Lower leg skin (tissue), 4 donors: ENCODE measurements at regions not wholly inside any gene's neighbourhood (a gene's known extent, or its start where the extent isn't known, plus 50 kb on each side); places are given as distances from the start of the nearest gene placed in this dataset.

Experiments used
- DNase-seq, 2 donors: peaks; one replicate each; pipeline ENCODE4 v3.0.0-alpha.2; 2019; ENCODE audit warnings: low spot score in 2 of 2
- H3K4me3 ChIP-seq: fragments of 200-600 bp; sonication (generic); 2 replicates; pipeline ENCODE4 v1.5.1; 2017; ENCODE audit warnings: mild to moderate bottlenecking, low read depth; ENCODE audit not compliant: poor library complexity, severe bottlenecking
- POLR2A ChIP-seq, 2 donors: fragments of 450-650 bp; IDR thresholded peaks; one replicate each; pipeline ENCODE4 v1.6.1; 2016 to 2017; ENCODE audit warnings: antibody characterized with exemption in 2 of 2, mild to moderate bottlenecking in 1 of 2, moderate library complexity in 1 of 2
- WGBS, 2 donors: methylation state at CpG; one replicate each; pipeline ENCODE4 v1.1.5; 2018; 5-methylcytosine and 5-hydroxymethylcytosine counted together
- intact Hi-C: fragments of 100-400 bp; cut with DNase I; formaldehyde crosslinking; loops from one replicate; pipeline ENCODE4 v1.15.0; 2023; ENCODE audit warnings: low total_unique reads
- TF ChIP-seq, protein P1 (sequence below), 3 donors: fragments of 450-650 bp; IDR thresholded peaks; one replicate each; pipeline ENCODE4 v1.5.1; 2016; ENCODE audit warnings: antibody characterized with exemption in 3 of 3, mild to moderate bottlenecking in 3 of 3, moderate library complexity in 2 of 3

DNA sequence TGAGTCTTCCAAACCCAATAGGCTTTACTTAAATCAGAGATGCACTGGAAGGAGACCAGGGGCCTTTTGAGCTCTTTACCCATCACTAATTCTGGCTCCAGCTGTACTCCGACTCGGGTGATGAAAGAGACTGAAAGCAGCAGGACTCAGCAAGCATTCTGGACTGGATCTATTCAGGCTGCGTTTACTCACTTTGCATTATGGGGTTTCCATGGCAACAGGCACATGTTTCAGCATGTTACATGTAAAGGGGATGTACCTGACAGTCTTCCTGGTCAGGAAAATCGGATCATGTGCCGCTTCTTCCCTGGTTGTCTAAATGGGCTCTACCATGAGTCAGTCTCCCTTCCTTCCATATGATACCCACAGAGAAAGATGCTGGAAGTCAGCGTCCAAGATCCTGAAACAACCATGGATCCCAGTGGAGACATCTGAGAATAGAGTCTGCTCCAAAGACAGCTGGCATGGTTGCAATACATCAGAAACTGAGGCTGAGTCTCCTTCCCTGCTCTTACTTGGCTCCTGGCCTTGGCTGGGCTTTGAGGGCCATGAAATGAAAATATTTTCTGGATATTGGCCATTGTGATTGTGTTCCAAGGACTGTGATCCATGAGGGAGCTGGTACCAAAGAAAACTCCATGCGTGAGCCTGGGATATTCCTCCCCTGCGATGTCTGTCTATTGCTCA is 102.5 kb upstream of the TNC start:
- no peak for DNase-seq
- TF ChIP-seq, protein P1, sequence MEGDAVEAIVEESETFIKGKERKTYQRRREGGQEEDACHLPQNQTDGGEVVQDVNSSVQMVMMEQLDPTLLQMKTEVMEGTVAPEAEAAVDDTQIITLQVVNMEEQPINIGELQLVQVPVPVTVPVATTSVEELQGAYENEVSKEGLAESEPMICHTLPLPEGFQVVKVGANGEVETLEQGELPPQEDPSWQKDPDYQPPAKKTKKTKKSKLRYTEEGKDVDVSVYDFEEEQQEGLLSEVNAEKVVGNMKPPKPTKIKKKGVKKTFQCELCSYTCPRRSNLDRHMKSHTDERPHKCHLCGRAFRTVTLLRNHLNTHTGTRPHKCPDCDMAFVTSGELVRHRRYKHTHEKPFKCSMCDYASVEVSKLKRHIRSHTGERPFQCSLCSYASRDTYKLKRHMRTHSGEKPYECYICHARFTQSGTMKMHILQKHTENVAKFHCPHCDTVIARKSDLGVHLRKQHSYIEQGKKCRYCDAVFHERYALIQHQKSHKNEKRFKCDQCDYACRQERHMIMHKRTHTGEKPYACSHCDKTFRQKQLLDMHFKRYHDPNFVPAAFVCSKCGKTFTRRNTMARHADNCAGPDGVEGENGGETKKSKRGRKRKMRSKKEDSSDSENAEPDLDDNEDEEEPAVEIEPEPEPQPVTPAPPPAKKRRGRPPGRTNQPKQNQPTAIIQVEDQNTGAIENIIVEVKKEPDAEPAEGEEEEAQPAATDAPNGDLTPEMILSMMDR (IDR thresholded peaks at IDR 0.05) = no peak
- TF ChIP-seq POLR2A (IDR thresholded peaks at IDR 0.05) = no peak
- WGBS, 2 donors = 66 to 74% methylated on average over 8 of the region's 8 CpGs
- no peak overlapping the region for H3K4me3 ChIP-seq
- intact Hi-C loops = no loop called here

DNA sequence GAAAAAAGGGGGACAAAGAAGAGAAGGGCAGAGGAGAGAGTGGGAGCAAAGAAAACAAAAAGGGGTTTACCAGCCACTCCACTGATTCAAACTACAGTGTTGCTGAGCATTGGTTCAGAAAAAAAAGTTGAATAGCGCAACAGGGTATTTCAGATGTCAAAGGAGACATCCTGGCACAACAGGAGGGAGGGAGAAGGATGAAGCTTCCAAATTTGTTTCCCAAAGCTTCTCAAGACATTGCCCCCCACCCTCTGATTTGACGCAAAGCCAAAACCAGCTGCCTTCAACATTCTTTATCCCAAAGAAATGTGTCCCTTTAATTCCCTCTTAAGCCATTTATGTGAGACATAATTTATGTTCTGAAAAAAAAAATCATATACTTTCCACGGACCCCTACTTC is 105.5 kb upstream of the TNC start:
- 65 to 70% methylated on average over 3 of the region's 3 CpGs for WGBS, 2 donors
- intact Hi-C loops = no loop called here
- DNase-seq = no peak
- H3K4me3 ChIP-seq = no peak overlapping the region
- no peak for TF ChIP-seq POLR2A (IDR thresholded peaks at IDR 0.05)
- TF ChIP-seq, protein P1 (IDR thresholded peaks at IDR 0.05) = no peak

DNA sequence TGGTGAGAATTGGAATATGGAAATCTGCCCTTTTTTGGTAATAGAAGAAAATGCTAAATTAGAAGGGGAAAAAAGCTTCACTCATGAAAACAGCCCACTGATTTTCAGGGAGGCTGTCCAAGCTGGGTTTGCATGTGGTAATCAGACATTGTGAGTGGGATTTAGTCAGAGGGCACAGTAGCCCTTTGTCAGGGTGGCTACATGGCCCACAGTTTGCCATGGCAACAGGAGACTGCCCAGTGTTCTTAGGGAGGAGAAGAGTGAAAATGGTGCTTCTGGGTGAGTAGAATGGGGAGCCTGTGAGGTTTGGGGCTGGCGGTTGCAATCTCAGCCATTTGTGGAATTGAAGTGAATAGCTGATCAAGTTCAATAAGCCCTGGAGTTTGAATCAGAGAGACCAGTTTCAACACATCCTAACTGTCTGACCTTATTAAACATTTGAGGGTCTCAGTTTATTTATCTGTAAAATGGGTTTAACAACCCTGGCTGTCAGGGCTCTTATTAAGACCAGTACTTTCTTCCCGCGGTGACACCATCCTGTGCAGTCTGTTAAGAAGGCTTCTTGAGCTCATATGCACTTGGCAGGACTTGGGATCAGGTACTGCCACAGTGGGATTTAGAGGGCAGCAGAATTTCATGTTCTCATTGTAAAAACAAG is 107.6 kb upstream of the TNC start:
- no peak for DNase-seq
- TF ChIP-seq POLR2A (IDR thresholded peaks at IDR 0.05) = no peak
- TF ChIP-seq, protein P1 (IDR thresholded peaks at IDR 0.05) = no peak
- WGBS, 2 donors = 89 to 98% methylated on average over 3 of the region's 3 CpGs
- intact Hi-C loops = no loop called here
- H3K4me3 ChIP-seq = no peak overlapping the region

- no peak for DNase-seq
- TF ChIP-seq, protein P1 (IDR thresholded peaks at IDR 0.05) = no peak
- no peak for TF ChIP-seq POLR2A (IDR thresholded peaks at IDR 0.05)
- intact Hi-C loops = no loop called here
- WGBS, 2 donors = 88 to 90% methylated on average over 3 of the region's 3 CpGs
- no peak overlapping the region for H3K4me3 ChIP-seq
Measured at GRCh38 chr9:115226152-115226551, 108.2 kb upstream of the TNC start.

DNA sequence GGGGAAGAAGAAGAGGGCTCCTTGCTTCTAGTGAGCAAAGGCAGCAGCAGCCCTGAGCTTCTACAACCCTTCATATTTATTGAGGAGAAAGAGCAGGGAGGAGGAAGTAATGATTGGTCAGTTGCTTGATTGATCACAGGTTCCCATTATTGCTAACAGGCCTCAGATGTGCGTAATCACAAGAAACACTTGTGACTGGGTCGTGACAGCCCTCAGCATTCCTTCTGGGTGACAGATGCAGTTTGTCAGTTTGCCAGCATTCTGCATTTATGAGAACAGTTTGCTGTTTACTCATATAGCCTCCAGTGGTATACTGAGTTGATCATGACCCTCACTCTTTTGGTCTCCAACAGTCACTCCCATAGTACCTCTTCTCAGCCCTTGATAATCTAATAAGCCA is 111.5 kb upstream of the TNC start:
- TF ChIP-seq POLR2A (IDR thresholded peaks at IDR 0.05) = no peak
- TF ChIP-seq, protein P1 (IDR thresholded peaks at IDR 0.05) = no peak
- H3K4me3 ChIP-seq = no peak overlapping the region
- 65 to 81% methylated on average over 2 of the region's 2 CpGs for WGBS, 2 donors
- DNase-seq = no peak
- intact Hi-C loops = no loop called here
